NCI-H1417 treated with DMSO at 0.1 percent for 48 hours (cell line): ENCODE measurements at regions not wholly inside any gene's neighbourhood (a gene's known extent, or its start where the extent isn't known, plus 50 kb on each side); places are given as distances from the start of the nearest gene placed in this dataset.
A peak's percentile ranks its signal among the peaks of the same experiment; 100 is the strongest.
"Not testable (repeated sequence)": the region's sequence is repeated elsewhere in the genome, so short reads cannot be mapped to it uniquely, and the experiment has no call there.

Experiments used
- DNase-seq: peaks from one replicate; lab custom pipeline; 2025; lab: John Stamatoyannopoulos, UW

GRCh38 chr12:66775871-66776270 is 97.0 kb upstream of the GRIP1 start:
- DNase-seq = no peak

- no peak for DNase-seq
Observed at GRCh38 chr12:66776974-66777373, 98.1 kb upstream of the GRIP1 start.

- DNase-seq = no peak
Observed at GRCh38 chr12:66779466-66779865, 100.6 kb upstream of the GRIP1 start.

- DNase-seq = peak; percentile 93
Observed at GRCh38 chr12:66786531-66787308, 107.8 kb upstream of the GRIP1 start.

- no peak for DNase-seq
Observed at GRCh38 chr12:66799551-66799950, 120.7 kb upstream of the GRIP1 start.

GRCh38 chr12:66800046-66800445 is 121.2 kb upstream of the GRIP1 start:
- no peak for DNase-seq

- no peak for DNase-seq
Observed at GRCh38 chr12:66803930-66804329, 125.1 kb upstream of the GRIP1 start.

- DNase-seq = peak; percentile 96
Observed at GRCh38 chr12:66804563-66804974, 125.7 kb upstream of the GRIP1 start.

GRCh38 chr12:66808606-66809005 is 129.7 kb upstream of the GRIP1 start:
- peak; percentile 27 for DNase-seq

GRCh38 chr12:66813137-66813892 is 134.4 kb upstream of the GRIP1 start:
- DNase-seq = peak; percentile 32

- DNase-seq = no peak
Observed at GRCh38 chr12:66819587-66819986, 140.7 kb upstream of the GRIP1 start.

- DNase-seq = no peak
Observed at GRCh38 chr12:66822961-66823360, 144.1 kb upstream of the GRIP1 start.

- DNase-seq = no peak
Observed at GRCh38 chr12:66823857-66824570, 145.1 kb upstream of the GRIP1 start.

- DNase-seq = not testable (repeated sequence)
Observed at GRCh38 chr12:66825921-66826320, 147.0 kb upstream of the GRIP1 start.

GRCh38 chr12:66829660-66830325 is 150.9 kb upstream of the GRIP1 start:
- DNase-seq = no peak

GRCh38 chr12:66831495-66831894 is 152.6 kb upstream of the GRIP1 start:
- DNase-seq = no peak

GRCh38 chr12:66832997-66833396 is 154.1 kb upstream of the GRIP1 start:
- DNase-seq = no peak

- no peak for DNase-seq
Observed at GRCh38 chr12:66836623-66837310, 157.9 kb upstream of the GRIP1 start.

GRCh38 chr12:66837311-66837627 is 158.4 kb upstream of the GRIP1 start:
- no peak for DNase-seq

- no peak for DNase-seq
Observed at GRCh38 chr12:66838366-66838765, 159.5 kb upstream of the GRIP1 start.

GRCh38 chr12:66848967-66849366 is 170.1 kb upstream of the GRIP1 start:
- no peak for DNase-seq

- no peak for DNase-seq
Observed at GRCh38 chr12:66851134-66851533, 172.3 kb upstream of the GRIP1 start.
